H1 (cell line): ENCODE measurements at regions not wholly inside any gene's neighbourhood (a gene's known extent, or its start where the extent isn't known, plus 50 kb on each side); places are given as distances from the start of the nearest gene placed in this dataset.

Experiments
- CREB1 ChIP-seq: IDR thresholded peaks from 2 replicates; pipeline ENCODE4 v1.6.1; 2012; ENCODE audit warnings: inconsistent platforms
- EGR1 ChIP-seq: IDR thresholded peaks from 2 replicates; pipeline ENCODE4 v1.6.1; 2011; ENCODE audit warnings: low read depth, low read length, borderline replicate concordance
- GTF2F1 ChIP-seq: IDR thresholded peaks from 2 replicates; pipeline ENCODE4 v1.6.1; 2012; ENCODE audit warnings: low read depth, low read length, improper control_type of control experiment, borderline replicate concordance
- KDM4A ChIP-seq: IDR thresholded peaks from one replicate; pipeline ENCODE4 v1.7.1; 2012; ENCODE audit warnings: low read depth, mild to moderate bottlenecking, moderate library complexity, low read length, inconsistent platforms; ENCODE audit not compliant: severe bottlenecking
- KDM5A ChIP-seq: fragments of 200-600 bp; IDR thresholded peaks from 2 replicates; pipeline ENCODE4 v1.7.1; 2012; ENCODE audit warnings: mild to moderate bottlenecking, low read length, inconsistent platforms, mixed read lengths
- RBBP5 ChIP-seq: IDR thresholded peaks from 2 replicates; pipeline ENCODE4 v1.7.1; 2012; ENCODE audit warnings: low read depth, mild to moderate bottlenecking, inconsistent platforms, low read length, moderate library complexity, borderline replicate concordance
- RXRA ChIP-seq: IDR thresholded peaks from 2 replicates; pipeline ENCODE4 v1.6.1; 2011; ENCODE audit warnings: low read depth, mild to moderate bottlenecking, low read length, moderate library complexity; ENCODE audit not compliant: insufficient read depth
- SAP30 ChIP-seq: fragments of 300-600 bp; sonication (generic); IDR thresholded peaks from 2 replicates; pipeline ENCODE4 v1.7.1; 2012; ENCODE audit warnings: low read length, moderate library complexity, mild to moderate bottlenecking, inconsistent platforms; ENCODE audit not compliant: insufficient read depth, insufficient replicate concordance
- SP1 ChIP-seq: IDR thresholded peaks from 2 replicates; pipeline ENCODE4 v1.6.1; 2011; ENCODE audit warnings: low read depth, low read length
- SP2 ChIP-seq: IDR thresholded peaks from 2 replicates; pipeline ENCODE4 v1.6.1; 2012; ENCODE audit warnings: mild to moderate bottlenecking, low read length, inconsistent platforms
- TAF1 ChIP-seq: IDR thresholded peaks from 2 replicates; pipeline ENCODE4 v1.6.1; 2011; ENCODE audit warnings: mild to moderate bottlenecking, low read depth, low read length
- YY1 ChIP-seq: IDR thresholded peaks from 2 replicates; pipeline ENCODE4 v1.6.1; 2011; ENCODE audit warnings: low read depth, mild to moderate bottlenecking, low read length
- ZNF274 ChIP-seq: IDR thresholded peaks from 2 replicates; pipeline ENCODE4 v1.7.0; 2012; ENCODE audit warnings: low read length, borderline replicate concordance; ENCODE audit errors: extremely low read depth

DNA sequence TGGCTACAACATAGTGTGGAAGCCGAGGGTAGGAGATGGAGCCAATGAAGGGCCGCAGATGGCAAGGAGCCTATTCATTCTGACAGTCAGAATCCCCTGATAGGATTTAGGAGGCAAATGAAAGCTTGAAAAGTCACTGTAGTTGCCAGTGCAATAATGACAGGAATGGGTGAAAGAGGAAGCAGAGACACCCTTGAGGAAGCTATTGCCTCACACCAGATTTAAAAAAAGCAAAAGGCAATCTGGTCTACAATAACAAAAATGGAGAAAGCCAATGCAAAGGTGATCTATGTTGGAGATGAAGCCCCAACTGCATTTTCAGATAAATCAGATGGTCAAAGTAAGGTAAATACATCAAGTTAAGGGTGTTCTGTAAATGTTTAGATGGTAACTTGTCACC, 158.5 kb downstream of the TUBA3C start (continued):
- TF ChIP-seq RXRA = no peak
- no peak for TF ChIP-seq ZNF274
- TF ChIP-seq SP2 = no peak
- no peak for TF ChIP-seq TAF1
- no peak for TF ChIP-seq SP1
- no peak for TF ChIP-seq RBBP5
- no peak for TF ChIP-seq KDM4A
- TF ChIP-seq EGR1 = no peak
- TF ChIP-seq SAP30 = no peak
- no peak for TF ChIP-seq CREB1
- TF ChIP-seq GTF2F1 = no peak
- TF ChIP-seq YY1 = no peak
- no peak for TF ChIP-seq KDM5A
